ENCODE measurements at regions not wholly inside any gene's neighbourhood (a gene's known extent, or its start where the extent isn't known, plus 50 kb on each side); places are given as distances from the start of the nearest gene placed in this dataset.

- TF ChIP-seq REST (IDR thresholded peaks at IDR 0.05; ENCODE audit: insufficient replicate concordance, low read depth) (no peak), SPI1 (IDR thresholded peaks at IDR 0.05; ENCODE audit: borderline replicate concordance, low read depth) (no peak), CTCF (IDR thresholded peaks at IDR 0.05; ENCODE audit: insufficient read depth, low read length) (no peak), POLR2AphosphoS5 (IDR thresholded peaks at IDR 0.05; ENCODE audit: low read depth) (no peak), GABPA (IDR thresholded peaks at IDR 0.05; ENCODE audit: low read depth) (no peak)
- H3K27me3 ChIP-seq (ENCODE audit: insufficient read depth, poor library complexity, severe bottlenecking): no peaks in the 10 kb centered on the region
- no peak overlapping the region for H3K4me3 ChIP-seq (replicated peaks; ENCODE audit: insufficient read depth, low read length)
- DNase-seq (ENCODE audit: low read depth in 1 of 2, low spot score in 1 of 2): no peak
- H3K27ac ChIP-seq (replicated peaks): no peak overlapping the region
Observed at GRCh38 chr1:199033661-199034060, 394.8 kb downstream of the PTPRC start.

- Histone ChIP-seq H3K27me3 (ENCODE audit: insufficient read depth, poor library complexity, severe bottlenecking) (no peaks in the 10 kb centered on the region), H3K4me3 (replicated peaks; ENCODE audit: insufficient read depth, low read length) (no peak overlapping the region), H3K27ac (replicated peaks) (peak overlapping the region; percentile 87)
- no peak for DNase-seq (ENCODE audit: low read depth in 1 of 2, low spot score in 1 of 2)
- TF ChIP-seq SPI1 (IDR thresholded peaks at IDR 0.05; ENCODE audit: borderline replicate concordance, low read depth) (no peak), POLR2AphosphoS5 (IDR thresholded peaks at IDR 0.05; ENCODE audit: low read depth) (no peak), REST (IDR thresholded peaks at IDR 0.05; ENCODE audit: insufficient replicate concordance, low read depth) (no peak)
Observed at GRCh38 chr1:199038156-199038555, 399.3 kb downstream of the PTPRC start.

- Histone ChIP-seq H3K27me3 (ENCODE audit: insufficient read depth, poor library complexity, severe bottlenecking) (no peaks in the 10 kb centered on the region), H3K27ac (replicated peaks) (peak overlapping the region; percentile 87), H3K4me3 (replicated peaks; ENCODE audit: insufficient read depth, low read length) (no peak overlapping the region)
- peak in 1 of 2 experiments; percentile 35 for DNase-seq (ENCODE audit: low read depth in 1 of 2, low spot score in 1 of 2)
- TF ChIP-seq GABPA (IDR thresholded peaks at IDR 0.05; ENCODE audit: low read depth) (no peak), REST (IDR thresholded peaks at IDR 0.05; ENCODE audit: insufficient replicate concordance, low read depth) (no peak), POLR2AphosphoS5 (IDR thresholded peaks at IDR 0.05; ENCODE audit: low read depth) (no peak), CTCF (IDR thresholded peaks at IDR 0.05; ENCODE audit: insufficient read depth, low read length) (no peak)
Observed at GRCh38 chr1:199040076-199040905, 401.5 kb downstream of the PTPRC start.

All from HL-60 (cell line).